Endothelial cell of umbilical vein (primary cell): ENCODE measurements at regions not wholly inside any gene's neighbourhood (a gene's known extent, or its start where the extent isn't known, plus 50 kb on each side); places are given as distances from the start of the nearest gene placed in this dataset.

Experiments used
- BruUV-seq: library from RNA; stranded (reverse); fragments of 400-500 nt; replicated peaks from 2 replicates; lab custom pipeline; 2021; lab: Mats Ljungman, UMichigan
- CTCF ChIA-PET: fragments of 300-600, 350-600 bp; sonication (Branson Sonifier 250); formaldehyde crosslinking; loops from one replicate; lab custom pipeline; 2021; ENCODE audit warnings: antibody characterized with exemption, inconsistent platforms; lab: Charles Lee
- POLR2A ChIA-PET: fragments of 300-600, 350-600 bp; sonication (Branson Sonifier 250); formaldehyde crosslinking; loops from one replicate; lab custom pipeline; 2021; ENCODE audit warnings: antibody characterized with exemption, inconsistent platforms; lab: Charles Lee
- DNase-seq: peaks from one replicate; pipeline ENCODE4 v3.0.0-alpha.2; 2011; ENCODE audit warnings: low read depth, low spot score
- FAIRE-seq: peaks from 2 replicates; lab custom pipeline; 2011; peaks lifted over from hg19 to GRCh38; lab: Jason Lieb, UNC
- H2AFZ ChIP-seq: 2 replicates; pipeline ENCODE4 v1.6.0; 2012; ENCODE audit warnings: low read depth, low read length, control low read depth, inconsistent platforms
- H3K27ac ChIP-seq: 2 replicates; pipeline ENCODE4 v1.5.1; 2011; ENCODE audit warnings: low read depth, mild to moderate bottlenecking, control low read depth, low read length, moderate library complexity; ENCODE audit not compliant: insufficient read depth
- H3K27me3 ChIP-seq, 2 experiments: 2 replicates each; pipeline versions ENCODE4 v1.6.0 to v1.6.1; 2011; ENCODE audit warnings: low read length in 2 of 2, mixed read lengths in 1 of 2; ENCODE audit not compliant: control insufficient read depth in 2 of 2, insufficient read depth in 2 of 2
- H3K36me3 ChIP-seq, 2 experiments: 2 replicates in 1 of 2; 3 replicates in 1 of 2; pipeline ENCODE4 v1.5.1; 2011; ENCODE audit warnings: low read length in 2 of 2, mild to moderate bottlenecking in 1 of 2, moderate library complexity in 1 of 2; ENCODE audit not compliant: control insufficient read depth in 2 of 2, insufficient read depth in 2 of 2; ENCODE audit errors: extremely low read depth in 1 of 2
- H3K4me1 ChIP-seq: 3 replicates; pipeline ENCODE4 v1.5.1; 2011; ENCODE audit warnings: mild to moderate bottlenecking, low read length; ENCODE audit not compliant: control insufficient read depth, insufficient read depth; ENCODE audit errors: extremely low read depth
- H3K4me2 ChIP-seq: 2 replicates; pipeline ENCODE4 v1.6.1; 2011; ENCODE audit warnings: low read length, control low read depth, mixed read lengths; ENCODE audit not compliant: insufficient read depth
- H3K4me3 ChIP-seq, 3 experiments: fragments of 200-600 bp in 1 of 3; sonication (generic), shearing (Covaris generic) in 1 of 3; replicated peaks in 1 of 3; 2 replicates each; pipeline ENCODE4 v1.5.1; 2011 to 2016; ENCODE audit warnings: control low read depth in 3 of 3, low read length in 3 of 3, mild to moderate bottlenecking in 2 of 3, inconsistent platforms in 1 of 3, low read depth in 1 of 3, moderate library complexity in 1 of 3; ENCODE audit not compliant: insufficient read depth in 1 of 3
- H3K79me2 ChIP-seq: 2 replicates; pipeline ENCODE4 v1.6.0; 2012; ENCODE audit warnings: low read length, inconsistent platforms; ENCODE audit not compliant: control insufficient read depth, insufficient read depth
- H3K9ac ChIP-seq: replicated peaks from 2 replicates; pipeline ENCODE3; 2011; ENCODE audit warnings: low read length, control low read depth; ENCODE audit not compliant: insufficient read depth; ENCODE audit errors: extremely low read depth
- H3K9me1 ChIP-seq: replicated peaks from 3 replicates; pipeline ENCODE4 v1.6.0; 2011; ENCODE audit warnings: mild to moderate bottlenecking, low read length; ENCODE audit not compliant: control insufficient read depth, insufficient read depth; ENCODE audit errors: extremely low read depth
- H3K9me3 ChIP-seq: replicated peaks from 2 replicates; pipeline ENCODE4 v1.5.1; 2012; ENCODE audit warnings: low read length, inconsistent platforms; ENCODE audit not compliant: control insufficient read depth, insufficient read depth
- H4K20me1 ChIP-seq: replicated peaks from 2 replicates; pipeline ENCODE3; 2011; ENCODE audit warnings: mild to moderate bottlenecking, low read length; ENCODE audit not compliant: control insufficient read depth, insufficient read depth; ENCODE audit errors: extremely low read depth
- EZH2 ChIP-seq: IDR thresholded peaks from 2 replicates; pipeline ENCODE4 v1.6.1; 2012; ENCODE audit warnings: borderline replicate concordance, low read depth, mild to moderate bottlenecking, moderate library complexity, low read length, inconsistent platforms; ENCODE audit not compliant: severe bottlenecking
- FOS ChIP-seq: IDR thresholded peaks from 2 replicates; pipeline ENCODE4 v1.6.1; 2011; ENCODE audit warnings: mild to moderate bottlenecking, low read length, moderate library complexity, borderline replicate concordance; ENCODE audit not compliant: insufficient read depth
- GATA2 ChIP-seq: IDR thresholded peaks from 2 replicates; pipeline ENCODE4 v1.7.0; 2011; ENCODE audit warnings: low read depth, mild to moderate bottlenecking, moderate library complexity, mixed read lengths, low read length; ENCODE audit not compliant: insufficient read length, insufficient read depth
- JUN ChIP-seq: IDR thresholded peaks from 2 replicates; pipeline ENCODE4 v1.6.1; 2011; ENCODE audit warnings: borderline replicate concordance, low read depth; ENCODE audit not compliant: insufficient read length, insufficient read depth
- MYC ChIP-seq: IDR thresholded peaks from one replicate; pipeline ENCODE4 v1.6.1; 2011; ENCODE audit warnings: mild to moderate bottlenecking, low read depth, low read length
- POLR2A ChIP-seq: IDR thresholded peaks from 2 replicates; pipeline ENCODE4 v1.6.1; 2012; ENCODE audit warnings: low read depth, mild to moderate bottlenecking, control low read depth, low read length
- POLR2AphosphoS5 ChIP-seq: IDR thresholded peaks from 2 replicates; pipeline ENCODE4 v1.6.1; 2012; ENCODE audit warnings: low read depth, mild to moderate bottlenecking, control low read depth, low read length, moderate library complexity; ENCODE audit not compliant: insufficient read depth
- dilution Hi-C: fragments of 300-500 bp; cut with MboI; formaldehyde crosslinking; loops from one replicate; pipeline ENCODE4 v1.15.0; 2019; ENCODE audit warnings: low sequenced_read_pairs; ENCODE audit not compliant: extremely low pct_ligation_motif_present
- intact Hi-C: fragments of 100-400 bp; cut with micrococcal nuclease; formaldehyde crosslinking; loops from one replicate; pipeline ENCODE4 v1.10.0; 2022
- TF ChIP-seq, protein P1 (sequence below): IDR thresholded peaks from 2 replicates; pipeline ENCODE4 v1.6.1; 2011; ENCODE audit not compliant: insufficient read depth, insufficient read length
- TF ChIP-seq, protein P2 (sequence below), 2 donors: IDR thresholded peaks; 1 replicate in 1 of 2; 2 replicates in 1 of 2; pipeline ENCODE4 v1.5.1; 2011; ENCODE audit warnings: low read length in 2 of 2, mild to moderate bottlenecking in 2 of 2, moderate library complexity in 2 of 2, control low read depth in 1 of 2, inconsistent platforms in 1 of 2, low read depth in 1 of 2; ENCODE audit not compliant: insufficient read depth in 1 of 2; ENCODE audit errors: extremely low read depth in 1 of 2

DNA sequence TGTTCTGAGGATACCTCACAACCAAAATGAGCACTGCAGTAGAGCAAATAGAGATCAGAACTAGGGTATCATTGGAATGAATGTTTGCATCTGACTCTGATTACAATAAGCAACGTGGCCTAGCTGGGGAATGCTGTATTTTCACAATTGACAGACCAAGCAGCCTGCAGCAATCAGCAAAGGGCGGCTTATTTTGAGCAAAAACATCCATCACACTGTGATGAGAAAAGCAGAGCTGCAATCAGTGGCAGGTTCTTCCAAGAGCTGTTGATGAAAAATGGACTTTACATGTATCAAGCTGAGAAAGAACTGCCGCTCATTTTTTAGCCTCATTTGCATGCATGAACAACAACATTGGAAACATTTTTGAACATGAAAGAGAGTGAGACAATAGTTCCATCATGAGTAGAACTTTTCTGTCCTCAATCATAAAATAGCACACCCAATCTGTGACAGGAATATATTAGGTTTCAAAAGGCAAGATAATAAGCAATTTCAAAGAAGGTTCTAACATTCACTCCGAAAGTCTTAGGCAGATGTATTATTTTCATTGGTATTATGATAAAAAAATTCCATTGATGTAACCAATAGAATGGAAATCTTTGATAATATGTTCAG lies 249.7 kb upstream of the FBXO33 start:
- FAIRE-seq, result no peak
- Histone ChIP-seq H3K4me2 (no peak overlapping the region), H3K9ac (no peak overlapping the region), H3K9me1 (no peaks in the 10 kb centered on the region), H3K4me1 (no peaks in the 10 kb centered on the region), H3K27me3 (no peaks in the 10 kb centered on the region), H3K36me3 (no peaks in the 10 kb centered on the region), H3K79me2 (no peaks in the 10 kb centered on the region), H3K27ac (no peak overlapping the region), H3K4me3 (no peak overlapping the region), H3K9me3 (no peaks in the 10 kb centered on the region), H2AFZ (no peak overlapping the region), H4K20me1 (no peaks in the 10 kb centered on the region)
- POLR2A ChIA-PET, result no interaction called here
- intact Hi-C loops, result no loop called here
- no peak for TF ChIP-seq FOS
- CTCF ChIA-PET, result no interaction called here
- no TSS peak for BruUV-seq
- DNase-seq, result no peak
- dilution Hi-C loops, result no loop called here

DNA sequence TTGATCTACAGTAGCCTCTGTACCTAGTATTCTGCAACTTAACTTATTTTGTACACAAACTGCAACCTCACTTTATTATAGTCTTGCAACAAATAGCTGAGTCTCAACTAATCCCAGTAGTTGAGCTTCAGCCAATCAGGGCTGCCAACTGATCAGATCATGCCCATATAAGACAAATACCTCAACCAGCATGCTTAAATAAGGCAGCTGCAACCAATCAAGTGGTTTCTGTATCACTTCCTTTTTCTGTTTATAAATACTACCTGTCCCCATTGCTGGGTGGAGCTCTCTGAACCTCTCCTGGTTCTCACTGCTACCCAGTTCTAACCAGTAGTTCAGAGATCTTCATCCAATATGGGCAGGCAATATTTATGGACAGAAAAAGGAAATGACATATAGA lies 248.5 kb upstream of the FBXO33 start:
- POLR2A ChIA-PET, result no interaction called here
- no peaks in the 10 kb centered on the region for H3K9me1 ChIP-seq
- H3K79me2 ChIP-seq, result no peaks in the 10 kb centered on the region
- TF ChIP-seq GATA2 (no peak), POLR2AphosphoS5 (no peak), POLR2A (no peak), MYC (no peak), EZH2 (no peak), JUN (no peak), FOS (no peak)
- TF ChIP-seq, protein P1, sequence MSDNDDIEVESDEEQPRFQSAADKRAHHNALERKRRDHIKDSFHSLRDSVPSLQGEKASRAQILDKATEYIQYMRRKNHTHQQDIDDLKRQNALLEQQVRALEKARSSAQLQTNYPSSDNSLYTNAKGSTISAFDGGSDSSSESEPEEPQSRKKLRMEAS, result no peak
- TF ChIP-seq, protein P2, sequence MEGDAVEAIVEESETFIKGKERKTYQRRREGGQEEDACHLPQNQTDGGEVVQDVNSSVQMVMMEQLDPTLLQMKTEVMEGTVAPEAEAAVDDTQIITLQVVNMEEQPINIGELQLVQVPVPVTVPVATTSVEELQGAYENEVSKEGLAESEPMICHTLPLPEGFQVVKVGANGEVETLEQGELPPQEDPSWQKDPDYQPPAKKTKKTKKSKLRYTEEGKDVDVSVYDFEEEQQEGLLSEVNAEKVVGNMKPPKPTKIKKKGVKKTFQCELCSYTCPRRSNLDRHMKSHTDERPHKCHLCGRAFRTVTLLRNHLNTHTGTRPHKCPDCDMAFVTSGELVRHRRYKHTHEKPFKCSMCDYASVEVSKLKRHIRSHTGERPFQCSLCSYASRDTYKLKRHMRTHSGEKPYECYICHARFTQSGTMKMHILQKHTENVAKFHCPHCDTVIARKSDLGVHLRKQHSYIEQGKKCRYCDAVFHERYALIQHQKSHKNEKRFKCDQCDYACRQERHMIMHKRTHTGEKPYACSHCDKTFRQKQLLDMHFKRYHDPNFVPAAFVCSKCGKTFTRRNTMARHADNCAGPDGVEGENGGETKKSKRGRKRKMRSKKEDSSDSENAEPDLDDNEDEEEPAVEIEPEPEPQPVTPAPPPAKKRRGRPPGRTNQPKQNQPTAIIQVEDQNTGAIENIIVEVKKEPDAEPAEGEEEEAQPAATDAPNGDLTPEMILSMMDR (IDR thresholded peaks at IDR 0.05; ENCODE audit: extremely low read depth in 1 of 2, insufficient read depth in 1 of 2, low read depth in 1 of 2, low read length in 2 of 2), result no peak
- intact Hi-C loops, result no loop called here
- H4K20me1 ChIP-seq, result no peaks in the 10 kb centered on the region
- no TSS peak for BruUV-seq
- dilution Hi-C loops, result no loop called here
- no peak for FAIRE-seq
- H3K9me3 ChIP-seq, result no peaks in the 10 kb centered on the region
- no peaks in the 10 kb centered on the region for H3K4me1 ChIP-seq
- no peak overlapping the region for H3K4me2 ChIP-seq
- no peaks in the 10 kb centered on the region for H3K36me3 ChIP-seq
- CTCF ChIA-PET, result no interaction called here
- H3K27ac ChIP-seq, result no peak overlapping the region
- H3K27me3 ChIP-seq, result no peaks in the 10 kb centered on the region
- H3K4me3 ChIP-seq, result no peak overlapping the region
- no peak overlapping the region for H3K9ac ChIP-seq
- DNase-seq, result no peak
- no peak overlapping the region for H2AFZ ChIP-seq
